Hindlimb muscle (tissue), 1 donor: ENCODE measurements at regions not wholly inside any gene's neighbourhood (a gene's known extent, or its start where the extent isn't known, plus 50 kb on each side); places are given as distances from the start of the nearest gene placed in this dataset.
"Not testable (repeated sequence)": the region's sequence is repeated elsewhere in the genome, so short reads cannot be mapped to it uniquely, and the experiment has no call there.

Experiments used
- DNase-seq: peaks from one replicate; pipeline ENCODE4 v3.0.0-alpha.2; 2013

DNA sequence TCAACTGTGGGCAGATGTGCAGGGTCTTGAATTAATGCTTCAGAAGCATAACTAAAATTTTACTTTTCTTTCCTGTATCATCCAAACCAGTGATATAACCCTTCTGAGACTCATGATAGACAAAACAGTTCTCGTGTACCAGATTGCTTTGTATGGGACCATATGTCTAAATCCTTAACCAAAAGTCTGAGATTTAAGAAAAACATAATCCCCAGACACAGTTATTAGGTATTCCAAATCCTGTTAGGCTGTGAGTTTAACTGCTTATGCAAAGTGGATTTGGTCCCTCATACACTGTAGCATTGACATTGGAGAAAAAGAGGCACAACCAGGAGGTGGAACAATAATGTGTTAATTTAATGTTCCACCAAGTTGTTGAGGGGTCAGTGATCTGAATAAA lies 235.0 kb downstream of the PMAIP1 start:
- DNase-seq, result no peak

GRCh38 chr18:60130284-60130683 lies 230.5 kb downstream of the PMAIP1 start:
- no peak for DNase-seq

GRCh38 chr18:60123031-60123430 lies 223.2 kb downstream of the PMAIP1 start:
- no peak for DNase-seq

GRCh38 chr18:60122339-60122738 lies 222.5 kb downstream of the PMAIP1 start:
- no peak for DNase-seq

- no peak for DNase-seq
Measured at GRCh38 chr18:60120231-60120750, 220.5 kb downstream of the PMAIP1 start.

DNA sequence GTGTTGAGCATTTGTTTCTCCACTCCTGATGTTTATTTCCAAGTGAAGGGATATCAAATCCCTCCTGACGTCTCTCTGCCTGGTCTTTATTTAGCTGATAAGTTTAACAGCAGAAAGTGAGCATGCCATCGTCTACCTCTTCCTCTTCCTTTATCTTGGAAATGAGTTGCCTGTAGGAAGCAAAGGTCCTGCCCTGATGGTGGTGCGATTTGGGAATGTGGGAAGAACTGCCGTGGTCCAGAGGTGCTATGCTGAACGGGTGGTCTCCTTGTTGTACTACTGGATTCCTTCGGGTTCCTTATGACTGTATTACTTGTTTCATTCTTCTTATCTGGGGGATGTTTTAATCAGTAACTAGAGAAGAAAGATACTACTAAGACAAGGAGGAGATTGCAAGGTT lies 217.5 kb downstream of the PMAIP1 start:
- no peak for DNase-seq

DNA sequence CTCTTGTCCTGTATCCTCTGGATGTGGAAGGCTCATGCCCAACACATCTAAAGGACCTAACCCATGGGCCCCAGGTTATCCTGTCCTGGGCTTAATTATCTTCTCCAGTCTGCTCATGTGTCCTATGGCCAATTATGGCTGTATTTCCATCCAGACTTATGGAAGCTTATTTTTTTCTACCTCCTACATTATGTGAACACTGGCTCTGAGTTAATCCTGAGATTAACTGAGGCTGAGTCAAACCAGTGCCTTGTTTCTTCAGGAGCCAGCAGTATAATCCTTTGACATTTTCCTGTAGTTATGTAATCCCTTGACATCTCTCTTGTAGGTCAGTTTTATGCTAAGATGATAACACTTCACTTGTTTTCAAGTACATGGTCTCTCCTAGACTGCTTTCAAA lies 213.6 kb downstream of the PMAIP1 start:
- DNase-seq, result no peak

DNA sequence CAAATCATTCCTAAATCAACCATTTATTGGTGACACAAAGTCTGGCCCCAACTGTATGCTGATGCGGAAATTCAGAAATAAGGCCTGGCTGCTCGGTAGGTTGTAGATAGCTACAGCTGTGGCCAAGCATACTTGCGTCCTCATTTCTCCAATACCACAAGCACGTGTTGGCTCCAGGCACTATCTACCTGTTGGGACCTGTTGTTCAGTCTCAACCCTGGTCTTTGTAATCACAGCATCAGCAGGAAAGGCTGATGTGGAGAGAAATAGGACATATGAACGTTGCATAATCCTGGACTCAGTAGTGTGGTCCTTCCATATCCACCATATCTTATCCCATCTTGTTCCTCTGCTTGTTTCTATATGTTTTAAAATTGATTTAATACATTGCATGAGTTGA lies 212.6 kb downstream of the PMAIP1 start:
- no peak for DNase-seq

GRCh38 chr18:60111525-60111924 lies 211.7 kb downstream of the PMAIP1 start:
- DNase-seq, result no peak

DNA sequence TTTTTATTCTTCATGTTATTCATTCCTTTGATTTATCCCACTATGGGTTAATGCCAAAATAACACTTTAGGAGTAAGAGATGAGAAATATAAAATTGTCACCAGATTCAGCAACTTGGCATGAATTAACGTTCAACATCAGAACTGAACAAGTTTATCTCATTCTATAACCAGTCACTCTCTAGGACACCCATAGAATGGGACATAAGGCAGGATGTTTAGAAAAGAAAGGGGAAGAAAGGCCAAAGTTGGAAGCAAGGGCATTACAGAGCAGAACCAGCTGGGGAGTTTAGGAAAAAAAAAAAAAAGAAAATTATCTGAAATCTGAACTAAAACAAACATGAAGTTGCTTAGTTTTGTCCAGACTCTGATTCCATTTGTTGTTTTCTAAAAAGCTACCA lies 211.0 kb downstream of the PMAIP1 start:
- DNase-seq, result no peak

- no peak for DNase-seq
Measured at GRCh38 chr18:60100778-60101177, 201.0 kb downstream of the PMAIP1 start.

- DNase-seq, result no peak
Measured at GRCh38 chr18:60099709-60100108, 199.9 kb downstream of the PMAIP1 start.

DNA sequence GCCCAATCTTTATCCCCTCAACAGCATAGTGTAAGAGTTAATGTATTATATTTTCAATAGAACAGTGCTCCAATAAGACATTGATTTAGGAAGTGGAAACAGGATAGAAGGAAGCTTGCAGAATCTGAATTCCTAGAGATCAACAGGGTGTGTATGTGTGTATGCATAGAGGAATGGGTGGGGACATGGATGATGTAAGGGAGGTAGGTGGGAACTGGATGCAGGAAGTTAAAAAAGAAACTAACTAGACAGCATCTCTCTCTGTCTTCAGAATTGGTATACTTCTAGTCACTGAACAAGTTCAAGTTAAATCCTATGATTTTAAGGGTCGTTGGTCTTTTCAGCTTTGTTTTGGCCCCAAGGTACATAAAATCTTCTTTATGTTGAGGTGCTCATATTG lies 196.6 kb downstream of the PMAIP1 start:
- no peak for DNase-seq

- DNase-seq, result no peak
Measured at GRCh38 chr18:60092073-60092472, 192.3 kb downstream of the PMAIP1 start.

DNA sequence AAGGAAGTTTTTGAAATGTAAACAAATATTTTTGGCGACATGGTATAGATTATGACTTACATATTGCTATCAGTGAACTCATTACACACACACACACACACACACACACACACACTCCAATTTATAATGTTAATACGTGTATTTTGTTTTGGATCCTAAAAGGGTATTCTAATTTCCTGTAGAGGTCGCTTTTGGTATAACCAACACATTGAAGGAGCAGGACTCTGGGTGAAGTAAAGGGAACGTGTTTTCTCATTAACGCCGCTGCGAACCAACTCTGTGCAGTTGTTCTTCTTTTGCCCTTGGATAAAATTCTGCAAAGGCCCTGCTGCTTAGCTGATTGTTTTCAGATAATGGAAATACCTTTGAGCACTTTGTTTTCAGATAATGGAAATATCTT lies 190.4 kb downstream of the PMAIP1 start:
- DNase-seq, result no peak

DNA sequence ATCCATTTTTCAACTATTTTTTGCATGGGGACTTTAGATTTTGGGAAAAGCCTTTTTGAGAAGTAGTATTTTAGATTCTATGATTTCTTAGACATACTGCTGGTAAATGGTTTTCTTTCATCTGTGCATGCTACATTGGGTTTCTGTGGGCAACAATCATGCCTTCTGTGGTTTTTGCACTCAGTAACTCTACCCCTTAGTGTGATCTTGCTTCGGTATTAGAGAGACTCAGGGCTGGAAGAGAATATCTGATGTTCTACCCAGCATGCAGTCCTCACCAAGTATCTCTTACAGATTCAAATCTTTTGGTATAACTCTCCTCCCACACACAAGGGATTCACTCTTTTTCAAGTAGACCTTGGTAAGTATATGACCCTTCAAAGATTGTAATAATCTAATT lies 183.0 kb downstream of the PMAIP1 start:
- DNase-seq, result no peak

DNA sequence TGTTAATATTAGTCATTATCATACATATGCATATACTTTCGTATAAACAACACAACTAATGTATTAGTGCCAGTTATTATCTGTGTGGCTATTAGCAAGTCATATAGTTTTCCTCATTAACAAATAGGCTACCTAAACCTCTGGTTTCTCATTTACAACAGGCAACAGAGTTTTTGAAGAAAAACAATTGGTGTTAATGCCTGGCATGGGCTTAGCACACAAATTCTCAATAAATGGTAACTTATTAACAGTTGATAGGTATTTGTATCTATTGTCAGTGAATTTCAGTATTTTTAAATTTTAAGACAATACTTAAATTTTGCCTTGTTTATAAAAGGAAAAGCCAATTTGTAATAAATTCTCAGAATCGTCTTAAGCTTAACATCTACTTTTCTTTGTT lies 182.5 kb downstream of the PMAIP1 start:
- no peak for DNase-seq

- DNase-seq, result no peak
Measured at GRCh38 chr18:60075477-60075876, 175.7 kb downstream of the PMAIP1 start.

DNA sequence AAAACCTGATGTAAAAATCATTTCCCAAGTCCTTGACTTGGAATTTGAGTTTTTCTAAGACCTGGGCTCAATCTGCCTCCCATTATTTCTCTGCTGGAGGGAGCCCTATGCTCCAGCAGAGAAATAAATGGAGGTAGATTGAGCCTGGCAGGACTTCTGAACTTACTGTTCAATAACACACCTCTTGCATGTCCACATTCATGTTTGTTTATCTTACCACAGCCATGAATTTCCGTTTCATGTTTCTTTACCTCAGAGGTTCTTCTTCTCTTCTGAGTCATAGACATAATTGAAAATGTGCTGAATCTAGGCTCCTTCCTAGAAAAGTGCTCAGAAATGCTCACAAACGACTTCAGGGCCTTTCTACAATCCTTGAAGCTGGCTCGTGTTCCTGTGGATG lies 170.8 kb downstream of the PMAIP1 start:
- DNase-seq, result no peak

- no peak for DNase-seq
Measured at GRCh38 chr18:60069145-60069544, 169.3 kb downstream of the PMAIP1 start.

DNA sequence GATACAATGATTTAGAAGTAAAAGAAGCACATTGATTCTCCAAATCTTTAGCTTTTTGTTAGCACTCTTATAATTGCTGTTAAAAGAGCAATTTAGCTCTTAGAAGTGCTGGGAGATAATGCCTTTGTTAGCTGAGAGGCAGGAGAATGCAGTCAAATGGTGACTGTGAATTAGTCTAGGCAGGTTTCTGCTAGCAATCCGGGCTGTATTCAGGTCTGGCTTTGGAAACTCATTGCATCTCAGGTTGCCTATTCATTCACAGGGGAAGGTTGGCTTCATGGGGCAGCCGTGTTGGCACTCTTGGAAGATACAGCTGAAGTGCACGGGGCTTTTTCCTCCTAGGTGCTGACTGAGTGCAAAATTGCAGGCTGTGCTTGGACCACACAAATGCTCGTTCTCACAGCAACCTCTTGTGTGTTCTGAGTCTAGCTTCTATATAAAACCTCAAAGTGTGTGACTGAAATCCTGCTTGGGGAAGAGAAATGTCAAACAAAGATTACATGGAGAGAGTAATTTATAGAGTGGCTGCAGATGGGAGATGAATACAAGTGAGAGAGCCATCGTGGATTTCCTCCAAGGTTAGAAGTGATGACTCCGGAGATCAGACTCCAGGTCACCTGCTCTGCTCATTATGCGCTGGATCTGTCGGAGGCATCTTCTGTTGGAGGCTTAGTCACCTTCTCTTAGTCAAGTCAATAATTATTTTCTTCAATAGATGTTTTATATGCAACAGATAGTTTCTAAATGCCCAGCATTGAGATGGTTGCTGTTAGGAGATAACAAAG lies 167.8 kb downstream of the PMAIP1 start:
- DNase-seq, result no peak

DNA sequence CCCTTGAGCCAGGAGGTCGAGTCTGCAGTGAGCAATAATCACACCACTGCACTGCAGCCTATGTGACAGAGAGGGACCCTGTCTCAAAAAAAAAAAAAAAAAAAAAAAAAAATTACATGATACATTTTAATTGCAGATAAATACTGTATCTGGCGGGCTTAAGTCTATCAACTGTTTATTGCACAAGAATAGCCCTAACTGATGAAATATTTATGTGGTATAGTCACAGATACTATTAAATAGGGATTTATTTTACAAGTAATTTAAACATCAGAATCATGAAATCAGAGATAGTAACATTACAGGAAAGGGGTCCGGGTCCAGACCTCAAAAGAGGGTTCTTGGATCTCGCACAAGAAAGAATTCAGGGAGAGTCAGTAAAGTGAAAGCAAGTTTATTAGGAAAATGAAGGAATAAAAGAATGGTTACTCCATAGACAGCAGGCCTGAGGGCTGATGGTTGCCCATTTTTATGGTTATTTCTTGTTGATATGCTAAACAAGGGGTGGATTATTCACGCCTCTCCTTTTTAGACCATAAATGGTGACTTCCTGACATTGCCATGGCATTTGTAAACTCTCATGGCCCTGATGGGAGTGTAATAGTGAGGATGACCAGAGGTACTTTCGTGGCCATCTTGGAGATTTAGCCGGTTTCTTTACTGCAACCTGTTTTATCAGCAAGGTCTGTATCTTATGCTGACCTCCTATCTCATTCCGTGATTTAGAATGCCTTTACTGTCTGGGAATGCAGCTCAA lies 166.6 kb downstream of the PMAIP1 start:
- DNase-seq, result no peak

GRCh38 chr18:60064271-60064670 lies 164.5 kb downstream of the PMAIP1 start:
- DNase-seq, result no peak

GRCh38 chr18:60062831-60063230 lies 163.0 kb downstream of the PMAIP1 start:
- DNase-seq, result not testable (repeated sequence)
